HG03095 (cell line): ENCODE measurements at regions not wholly inside any gene's neighbourhood (a gene's known extent, or its start where the extent isn't known, plus 50 kb on each side); places are given as distances from the start of the nearest gene placed in this dataset.

ENCODE experiments used
- ATAC-seq: cut with Tn5 transposase; IDR thresholded peaks from one replicate; pipeline ENCODE4 v1.9.1; 2021; ENCODE audit warnings: moderate library complexity; ENCODE audit not compliant: unreplicated experiment

GRCh38 chr5:58258984-58259684, 200.8 kb downstream of the PLK2 start:
- no peak for ATAC-seq

DNA sequence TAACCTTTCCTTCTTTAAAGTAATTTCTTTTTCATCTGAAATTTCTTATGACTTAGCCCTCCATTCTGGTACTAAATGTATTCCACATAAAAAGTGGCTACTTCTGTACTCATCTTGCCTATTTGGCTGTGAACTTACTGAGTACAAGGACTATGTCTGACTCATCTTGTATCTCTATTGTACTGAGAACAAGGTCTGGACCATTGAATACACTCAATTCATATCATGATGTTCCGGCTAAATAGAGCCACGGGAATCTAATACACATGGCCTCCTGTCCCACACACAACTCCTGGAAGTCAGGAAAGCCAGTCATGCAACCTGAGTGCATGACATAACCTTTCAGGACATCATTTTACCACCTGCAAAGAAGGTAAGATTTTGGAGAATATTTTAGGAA, 203.9 kb downstream of the PLK2 start:
- ATAC-seq, result no peak

DNA sequence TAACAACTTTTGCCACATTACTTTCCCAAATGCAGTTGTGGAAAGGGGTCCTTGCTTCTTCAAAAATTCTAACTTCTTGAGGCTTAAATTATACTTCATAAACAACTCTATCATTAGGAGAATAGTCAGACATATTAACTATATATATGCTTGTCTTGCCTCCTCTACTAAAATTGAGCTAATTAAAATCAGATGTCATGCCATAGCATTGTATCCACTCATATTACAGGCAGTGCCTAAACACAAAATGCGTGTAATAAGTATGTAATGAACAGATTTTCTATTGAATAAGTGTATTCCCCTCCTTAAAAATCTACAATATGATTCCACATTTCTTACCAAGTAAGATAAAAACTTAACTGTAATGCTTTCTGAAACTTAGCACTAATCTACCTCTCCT, 204.5 kb downstream of the PLK2 start:
- ATAC-seq, result no peak

DNA sequence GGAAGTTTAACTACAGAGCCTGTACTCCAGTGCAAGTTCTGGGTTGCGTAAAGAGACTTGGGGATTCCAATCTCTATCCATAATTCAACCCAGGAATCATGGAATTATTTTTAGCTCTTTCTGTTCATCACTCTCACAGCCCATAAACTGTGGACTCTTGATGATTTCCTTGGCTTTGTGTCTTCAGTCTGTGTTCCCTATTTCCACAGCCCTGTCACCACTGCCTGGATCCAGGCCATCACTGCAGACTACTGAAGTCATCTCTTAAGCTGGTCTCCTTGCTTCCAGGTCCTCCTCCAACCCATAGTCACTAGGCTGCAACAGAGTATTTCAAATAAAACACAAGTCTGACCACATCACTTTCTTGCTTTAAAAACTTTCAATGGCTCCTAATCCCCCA, 211.7 kb downstream of the PLK2 start:
- no peak for ATAC-seq

DNA sequence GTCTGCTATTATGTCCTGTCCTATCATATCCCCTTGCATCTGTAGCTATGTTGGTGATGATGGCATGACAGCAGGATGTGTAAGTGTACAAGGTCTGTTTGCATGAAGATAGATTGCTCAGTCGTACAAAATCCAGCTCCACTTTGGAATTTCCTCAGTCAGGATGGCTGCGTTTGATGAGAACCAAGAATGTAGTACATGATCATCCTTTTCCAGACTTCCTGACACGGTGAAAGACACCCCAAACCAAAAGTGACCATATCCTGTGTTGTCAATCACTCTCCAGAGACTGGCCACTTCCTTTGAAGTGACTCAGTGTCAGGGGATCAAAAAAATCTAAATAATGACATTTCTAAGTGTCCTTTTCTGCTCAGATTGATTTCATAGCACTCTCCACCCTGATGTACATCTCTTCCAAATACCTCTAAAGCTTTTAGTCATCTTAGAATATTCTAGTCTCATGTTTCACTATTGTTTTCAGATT, 213.4 kb downstream of the PLK2 start:
- no peak for ATAC-seq

GRCh38 chr5:58245476-58245840, 214.4 kb downstream of the PLK2 start:
- ATAC-seq, result no peak

DNA sequence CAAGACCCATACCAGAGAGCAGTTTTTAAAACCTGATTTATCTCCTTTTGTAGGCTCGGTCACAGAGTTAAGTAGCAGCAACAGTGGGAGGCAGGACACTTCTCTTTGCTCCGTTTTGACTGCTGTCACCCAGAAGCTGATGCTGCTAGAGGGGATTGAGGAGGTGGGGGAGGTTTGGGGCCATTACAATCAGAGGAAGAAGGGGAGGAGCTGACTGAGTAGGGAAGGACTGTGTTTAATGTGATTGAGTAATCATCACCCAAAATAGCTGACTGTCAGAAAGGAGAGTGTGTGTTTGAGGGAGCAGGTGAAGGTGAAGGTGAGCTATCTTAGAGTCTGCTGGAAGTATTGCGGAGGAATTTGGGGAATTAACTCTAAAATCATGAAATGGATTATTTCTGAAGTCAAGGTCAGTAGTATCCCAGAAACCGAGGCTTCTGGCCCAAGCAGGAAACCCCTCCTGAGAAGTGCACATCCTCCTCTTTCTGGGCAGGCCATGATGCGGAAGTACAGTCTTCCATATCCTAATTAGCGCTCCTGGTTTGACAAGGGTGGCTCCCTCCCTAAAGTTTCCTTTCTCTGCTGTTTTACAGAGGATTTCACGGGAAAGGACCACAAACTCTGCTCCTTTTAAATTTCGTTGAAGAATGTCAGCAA, 214.9 kb downstream of the PLK2 start:
- ATAC-seq, result no peak

- no peak for ATAC-seq
These were observed 218.5 kb downstream of the PLK2 start for GRCh38 chr5:58241389-58241788.

DNA sequence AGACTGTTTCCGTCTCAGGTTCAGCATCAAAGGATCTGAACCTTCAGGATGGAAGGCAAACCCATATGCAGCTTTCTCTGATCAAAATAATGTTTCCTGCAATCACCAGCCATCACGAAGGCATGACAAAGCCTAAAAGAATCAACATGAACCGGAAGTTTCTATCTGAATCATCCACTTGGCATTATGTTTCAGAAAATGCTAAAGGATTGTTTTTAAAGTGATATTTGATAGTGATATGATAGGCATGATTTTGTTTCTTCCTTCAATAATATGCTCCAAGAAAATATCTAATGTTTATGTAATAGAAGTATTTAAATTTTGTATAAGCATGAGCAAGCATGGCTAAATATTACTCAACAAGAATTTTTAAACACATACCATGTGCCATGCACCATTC, 219.6 kb downstream of the PLK2 start:
- no peak for ATAC-seq

GRCh38 chr5:58239731-58240130, 220.2 kb downstream of the PLK2 start:
- no peak for ATAC-seq

DNA sequence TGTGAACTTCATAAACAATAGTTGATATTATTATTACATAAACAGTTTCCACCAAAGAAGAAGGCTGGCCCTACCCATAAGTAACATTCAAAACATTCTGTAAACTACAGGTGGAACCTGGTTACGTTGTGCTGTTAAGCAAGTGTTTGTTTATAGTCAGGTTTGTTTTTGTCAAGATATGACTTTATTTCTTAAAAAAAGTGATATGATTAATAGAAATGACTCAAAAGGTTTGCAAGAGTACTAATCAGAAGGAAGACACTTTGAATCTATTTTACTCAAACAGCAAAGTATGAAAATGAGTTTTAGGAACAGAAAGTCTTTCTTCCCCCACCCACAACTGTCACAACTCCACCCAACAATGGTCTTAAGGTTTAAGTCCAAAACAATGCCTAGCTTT, 220.8 kb downstream of the PLK2 start:
- ATAC-seq, result peak; percentile 66

DNA sequence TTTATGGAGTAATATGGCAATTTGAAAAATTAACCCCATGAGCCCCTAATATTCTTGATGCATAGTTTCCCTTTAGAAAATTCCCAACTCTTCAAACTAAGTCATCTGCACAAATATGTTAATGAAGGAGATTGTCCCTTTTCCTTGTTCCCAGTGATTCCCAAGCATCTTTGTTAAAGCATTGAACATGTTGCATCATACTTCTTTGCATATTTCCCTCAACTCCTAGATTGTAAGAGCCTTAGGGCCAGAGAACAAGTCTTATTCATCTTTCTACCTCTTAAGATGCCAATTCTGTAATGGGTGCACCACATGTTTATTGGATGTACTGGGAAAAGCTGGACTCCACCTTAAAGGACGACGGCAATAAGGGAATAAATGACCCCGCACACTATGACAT, 223.4 kb downstream of the PLK2 start:
- no peak for ATAC-seq

DNA sequence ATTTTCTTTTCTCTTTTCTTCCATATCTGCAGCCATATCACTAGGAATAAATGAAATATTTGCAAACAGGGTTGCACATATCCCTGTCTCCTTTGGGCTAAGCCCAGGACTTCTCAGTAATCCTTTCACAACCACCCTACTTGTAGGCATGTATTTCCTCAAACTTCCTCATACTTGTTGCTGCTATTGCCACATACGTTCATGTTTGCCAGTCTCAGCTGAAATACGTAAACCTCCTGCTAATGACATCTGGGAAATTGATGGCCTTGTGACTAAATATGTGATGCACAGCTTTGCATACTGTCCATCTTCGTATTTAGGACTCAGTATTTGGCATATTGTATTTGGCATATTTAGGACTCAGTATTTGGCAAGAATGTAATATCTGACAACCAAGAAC, 224.6 kb downstream of the PLK2 start:
- ATAC-seq, result no peak

DNA sequence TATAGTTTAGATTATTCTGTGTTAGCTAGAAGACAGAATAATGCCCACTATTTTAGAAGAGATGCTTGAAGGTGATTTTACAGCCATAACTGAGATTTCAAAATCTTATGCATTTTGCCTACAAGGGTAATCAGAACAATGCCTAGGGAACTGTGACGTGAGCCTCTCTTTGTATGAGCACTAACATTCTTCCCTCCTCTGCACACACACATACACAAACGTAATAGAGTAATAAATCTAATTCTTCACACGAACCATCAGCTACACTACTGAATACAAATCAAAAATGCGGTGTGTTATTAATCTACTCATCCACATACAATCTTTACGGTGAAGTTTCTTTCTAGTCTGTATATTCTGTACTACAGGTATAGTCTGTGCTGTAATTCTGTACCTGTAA, 227.8 kb downstream of the PLK2 start:
- no peak for ATAC-seq

- no peak for ATAC-seq
These were observed 228.8 kb downstream of the PLK2 start for GRCh38 chr5:58231041-58231440.

GRCh38 chr5:58228896-58229295, 231.0 kb downstream of the PLK2 start:
- no peak for ATAC-seq

GRCh38 chr5:58227858-58228257, 232.0 kb downstream of the PLK2 start:
- ATAC-seq, result no peak

DNA sequence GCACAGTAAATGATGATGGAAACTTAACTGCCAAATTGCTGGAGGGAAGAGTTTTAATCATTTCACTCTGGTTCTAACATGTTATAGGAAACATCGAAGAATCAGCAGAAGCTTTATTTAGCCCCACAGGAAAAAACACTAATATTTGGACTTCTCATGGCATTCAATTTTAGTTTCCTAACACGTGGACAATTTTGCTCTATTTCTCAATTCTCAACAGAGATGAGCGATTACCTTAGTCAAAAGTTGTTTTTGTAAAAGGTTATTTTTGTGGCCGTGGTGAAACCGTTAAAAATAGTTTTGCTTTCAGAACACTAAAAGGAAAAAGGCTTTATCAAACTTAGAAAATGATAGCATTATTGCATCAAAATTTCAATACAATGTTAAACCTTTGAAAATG, 235.2 kb downstream of the PLK2 start:
- ATAC-seq, result no peak

GRCh38 chr5:58224221-58224620, 235.7 kb downstream of the PLK2 start:
- ATAC-seq, result no peak

DNA sequence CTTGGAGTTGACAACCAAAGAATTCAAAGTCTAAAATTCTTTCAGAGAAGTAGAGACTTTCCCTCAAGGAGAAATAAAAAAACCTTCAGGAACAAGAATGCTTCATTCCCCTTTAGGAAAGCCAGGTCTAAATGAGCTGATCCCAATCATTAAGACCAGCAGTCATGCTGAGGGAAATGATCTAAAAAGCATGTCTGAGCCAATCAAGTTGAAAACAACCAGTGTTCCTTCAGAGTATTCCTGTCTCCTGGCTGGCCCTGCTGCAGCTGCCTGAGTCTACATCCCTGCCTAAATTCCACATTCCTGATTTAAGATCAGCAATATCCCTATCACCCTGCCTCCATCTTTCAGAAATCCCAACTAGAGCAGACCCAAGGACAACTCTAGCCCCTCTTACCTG, 244.5 kb downstream of the PLK2 start:
- ATAC-seq, result no peak

DNA sequence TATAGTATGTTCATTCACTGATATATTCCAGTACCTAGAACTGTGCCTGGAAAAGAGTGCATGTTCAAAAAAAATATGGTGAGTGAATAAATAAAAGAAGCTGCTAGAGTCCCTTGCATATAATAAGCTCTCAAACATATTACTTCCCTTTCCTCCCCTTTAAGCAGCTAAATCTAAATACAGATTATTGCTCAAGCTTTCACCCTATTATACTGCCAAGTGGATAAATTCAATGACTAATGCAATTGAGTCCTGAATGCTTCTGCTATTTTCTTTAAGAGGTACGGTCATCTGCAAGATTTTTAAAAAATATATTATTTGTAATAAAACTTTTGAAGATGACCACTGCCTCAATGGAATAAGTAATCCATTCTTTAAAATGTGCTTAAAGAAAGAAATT, 248.4 kb downstream of the PLK2 start:
- ATAC-seq, result no peak

DNA sequence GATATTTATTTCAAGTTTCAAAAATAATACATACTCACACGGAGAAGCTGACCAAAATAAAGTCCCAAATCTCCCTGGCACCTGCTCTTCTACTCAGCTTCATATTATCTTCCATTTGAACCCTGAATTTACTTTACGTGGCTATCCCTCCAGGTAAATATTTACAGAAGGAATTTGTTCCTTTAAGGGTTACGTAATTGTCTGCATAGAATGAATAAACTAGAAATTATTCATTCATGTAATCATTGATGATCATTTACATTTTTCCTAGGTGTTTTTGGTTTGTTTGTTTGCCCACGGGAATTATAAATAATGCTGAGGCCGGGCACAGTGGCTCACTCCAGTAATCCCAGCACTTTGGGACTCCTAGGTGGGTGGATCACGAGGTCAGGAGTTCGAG, 251.2 kb downstream of the PLK2 start:
- ATAC-seq, result no peak

DNA sequence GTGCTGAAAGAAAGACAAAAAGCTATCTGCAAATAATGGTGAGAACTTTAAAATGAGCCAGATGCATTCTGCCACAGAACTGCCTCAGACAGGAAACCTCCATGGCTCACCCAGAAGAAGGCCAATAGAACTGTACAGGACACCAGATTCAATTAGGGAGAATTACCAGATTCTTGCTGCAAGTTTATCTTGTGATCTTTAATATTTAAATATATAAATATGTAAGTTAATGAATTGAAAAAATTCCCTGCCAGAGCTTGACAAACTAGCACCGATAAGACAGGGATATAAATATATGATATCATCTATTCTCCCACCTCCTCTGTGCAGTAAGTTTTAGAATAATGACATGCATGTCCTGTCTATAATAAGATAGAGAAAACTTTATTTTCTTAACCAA, 252.8 kb downstream of the PLK2 start:
- ATAC-seq, result no peak
